PC-9 (cell line): ENCODE measurements at regions not wholly inside any gene's neighbourhood (a gene's known extent, or its start where the extent isn't known, plus 50 kb on each side); places are given as distances from the start of the nearest gene placed in this dataset.

Experiments
- CTCF ChIP-seq: fragments of 200-600 bp; sonication (generic); conservative IDR thresholded peaks from 2 replicates; pipeline ENCODE4 v1.6.1; 2017; ENCODE audit warnings: mixed run types, antibody characterized with exemption, mild to moderate bottlenecking, moderate library complexity
- EZH2 ChIP-seq: fragments of 200-600 bp; sonication (generic); IDR thresholded peaks from 2 replicates; pipeline ENCODE4 v1.8.0; 2017; ENCODE audit warnings: antibody characterized with exemption, low read depth

- TF ChIP-seq CTCF = no peak
- TF ChIP-seq EZH2 = no peak
Measured at GRCh38 chr16:87244636-87245197, 72.5 kb downstream of the C16orf95 start.
